H9 (cell line): ENCODE measurements at regions not wholly inside any gene's neighbourhood (a gene's known extent, or its start where the extent isn't known, plus 50 kb on each side); places are given as distances from the start of the nearest gene placed in this dataset.

ENCODE experiments used
- DNase-seq: peaks from one replicate; pipeline ENCODE4 v3.0.0-alpha.2; 2017
- H2AFZ ChIP-seq: one replicate; pipeline ENCODE4 v1.6.1; 2013; ENCODE audit warnings: mild to moderate bottlenecking, low read length, control low read depth, moderate library complexity
- H2AK5ac ChIP-seq: 2 replicates; pipeline ENCODE4 v1.6.1; 2013; ENCODE audit warnings: low read length, control low read depth, mixed read lengths; ENCODE audit not compliant: insufficient read length
- H2BK120ac ChIP-seq: one replicate; pipeline ENCODE4 v1.6.1; 2013; ENCODE audit warnings: low read depth, mild to moderate bottlenecking, low read length, control low read depth, inconsistent platforms; ENCODE audit not compliant: poor library complexity, severe bottlenecking
- H2BK12ac ChIP-seq: 2 replicates; pipeline ENCODE4 v1.6.1; 2013; ENCODE audit warnings: low read length, control low read depth, mixed read lengths, low read depth; ENCODE audit not compliant: insufficient read length
- H2BK15ac ChIP-seq: 2 replicates; pipeline ENCODE4 v1.6.1; 2013; ENCODE audit warnings: low read depth, low read length, control low read depth
- H2BK20ac ChIP-seq: one replicate; pipeline ENCODE4 v1.6.1; 2013; ENCODE audit warnings: low read depth, mild to moderate bottlenecking, low read length, control low read depth, inconsistent platforms; ENCODE audit not compliant: poor library complexity, severe bottlenecking
- H2BK5ac ChIP-seq: 2 replicates; pipeline ENCODE4 v1.6.1; 2013; ENCODE audit warnings: low read length, control low read depth, mixed read lengths; ENCODE audit not compliant: insufficient read length
- H3K14ac ChIP-seq: 2 replicates; pipeline ENCODE4 v1.6.1; 2013; ENCODE audit warnings: low read length, control low read depth; ENCODE audit not compliant: insufficient read depth
- H3K18ac ChIP-seq: 2 replicates; pipeline ENCODE4 v1.6.1; 2013; ENCODE audit warnings: low read depth, mild to moderate bottlenecking, mixed read lengths, low read length, control low read depth; ENCODE audit not compliant: insufficient read length
- H3K23ac ChIP-seq: 2 replicates; pipeline ENCODE4 v1.6.1; 2013; ENCODE audit warnings: low read length, control low read depth, mixed read lengths, low read depth; ENCODE audit not compliant: insufficient read length
- H3K23me2 ChIP-seq: 2 replicates; pipeline ENCODE4 v1.6.1; 2013; ENCODE audit warnings: low read depth, mild to moderate bottlenecking, mixed read lengths, low read length, control low read depth; ENCODE audit not compliant: insufficient read length, poor library complexity, severe bottlenecking
- H3K27ac ChIP-seq: 2 replicates; pipeline ENCODE4 v1.5.1; 2013; ENCODE audit warnings: low read length, control low read depth, mixed read lengths, low read depth; ENCODE audit not compliant: insufficient read length
- H3K27me3 ChIP-seq: 2 replicates; pipeline ENCODE4 v1.6.1; 2013; ENCODE audit warnings: low read length, control low read depth, inconsistent platforms; ENCODE audit not compliant: insufficient read depth
- H3K4ac ChIP-seq: 2 replicates; pipeline ENCODE4 v1.6.1; 2013; ENCODE audit warnings: low read depth, mild to moderate bottlenecking, control low read depth, inconsistent platforms, low read length, moderate library complexity
- H3K4me1 ChIP-seq: 2 replicates; pipeline ENCODE4 v1.6.1; 2013; ENCODE audit warnings: low read length, control low read depth, inconsistent platforms; ENCODE audit not compliant: insufficient read depth
- H3K4me2 ChIP-seq: 2 replicates; pipeline ENCODE4 v1.6.1; 2013; ENCODE audit warnings: low read length, control low read depth, mixed read lengths; ENCODE audit not compliant: insufficient read length, insufficient read depth
- H3K56ac ChIP-seq: 2 replicates; pipeline ENCODE4 v1.6.1; 2013; ENCODE audit warnings: low read depth, mild to moderate bottlenecking, mixed read lengths, low read length, control low read depth; ENCODE audit not compliant: insufficient read length
- H3K79me1 ChIP-seq: 2 replicates; pipeline ENCODE4 v1.6.1; 2013; ENCODE audit warnings: low read depth, mild to moderate bottlenecking, moderate library complexity, low read length, control low read depth, inconsistent platforms; ENCODE audit not compliant: insufficient read depth, poor library complexity, severe bottlenecking
- H3K79me2 ChIP-seq: 2 replicates; pipeline ENCODE4 v1.6.1; 2013; ENCODE audit warnings: low read length, control low read depth, inconsistent platforms; ENCODE audit not compliant: insufficient read depth
- H3K9ac ChIP-seq: 2 replicates; pipeline ENCODE4 v1.6.1; 2013; ENCODE audit warnings: low read length, control low read depth, mixed read lengths; ENCODE audit not compliant: insufficient read length; ENCODE audit errors: extremely low read depth
- H3K9me3 ChIP-seq: one replicate; pipeline ENCODE4 v1.6.1; 2013; ENCODE audit warnings: low read depth, low read length, inconsistent platforms; ENCODE audit not compliant: control insufficient read depth
- H3T11ph ChIP-seq: one replicate; pipeline ENCODE4 v1.6.1; 2013; ENCODE audit warnings: mild to moderate bottlenecking, low read length, control low read depth, inconsistent platforms
- H4K20me1 ChIP-seq: one replicate; pipeline ENCODE4 v1.6.1; 2013; ENCODE audit not compliant: control insufficient read depth, insufficient read length, insufficient read depth
- H4K5ac ChIP-seq: 2 replicates; pipeline ENCODE4 v1.6.1; 2013; ENCODE audit warnings: low read depth, mild to moderate bottlenecking, mixed read lengths, low read length, control low read depth; ENCODE audit not compliant: insufficient read length
- H4K8ac ChIP-seq: replicated peaks from 2 replicates; pipeline ENCODE4 v1.6.1; 2013; ENCODE audit warnings: low read length, control low read depth, mixed read lengths, low read depth; ENCODE audit not compliant: insufficient read length
- H4K91ac ChIP-seq: 2 replicates; pipeline ENCODE4 v1.6.1; 2013; ENCODE audit warnings: low read depth, mild to moderate bottlenecking, moderate library complexity, mixed read lengths, low read length, control low read depth; ENCODE audit not compliant: insufficient read length
- H3K27ac Mint-ChIP-seq, 3 experiments: 2 replicates in 2 of 3; 3 replicates in 1 of 3; pipeline ENCODE4 v1.8.0; 2020 to 2021; ENCODE audit warnings: mixed read lengths in 3 of 3, mild to moderate bottlenecking in 1 of 3, moderate library complexity in 1 of 3
- H3K27me3 Mint-ChIP-seq: 2 replicates; pipeline ENCODE4 v1.8.0; 2021; ENCODE audit warnings: low read depth, mild to moderate bottlenecking, moderate library complexity, mixed read lengths
- H3K36me3 Mint-ChIP-seq, 3 experiments: 2 replicates in 2 of 3; 3 replicates in 1 of 3; pipeline ENCODE4 v1.8.0; 2020 to 2021; ENCODE audit warnings: low read depth in 3 of 3, mixed read lengths in 3 of 3; ENCODE audit not compliant: insufficient read depth in 1 of 3
- H3K4me1 Mint-ChIP-seq, 2 experiments: 2 replicates each; pipeline ENCODE4 v1.8.0; 2020; ENCODE audit warnings: mixed read lengths in 2 of 2
- H3K4me3 Mint-ChIP-seq, 2 experiments: 2 replicates in 1 of 2; 3 replicates in 1 of 2; pipeline ENCODE4 v1.8.0; 2020 to 2021; ENCODE audit warnings: mild to moderate bottlenecking in 2 of 2, mixed read lengths in 2 of 2, moderate library complexity in 1 of 2
- H3K9me3 Mint-ChIP-seq, 2 experiments: 2 replicates in 1 of 2; 3 replicates in 1 of 2; pipeline ENCODE4 v1.8.0; 2020; ENCODE audit warnings: mild to moderate bottlenecking in 2 of 2, mixed read lengths in 2 of 2, moderate library complexity in 1 of 2
- WGBS: extraction: QIAGEN DNeasy Blood & Tissue Kit; methylation state at CpG from one replicate; pipeline ENCODE4 v1.1.7; 2013; ENCODE audit warnings: missing lambda C conversion rate, low lambda C conversion rate, mixed read lengths; ENCODE audit not compliant: insufficient read length; ENCODE audit errors: extremely low coverage; 5-methylcytosine and 5-hydroxymethylcytosine counted together
- TF ChIP-seq, protein P1 (sequence below): fragments of 200-600 bp; sonication (generic); conservative IDR thresholded peaks from 3 replicates; pipeline ENCODE4 v1.8.0; 2021; ENCODE audit warnings: antibody characterized with exemption, mild to moderate bottlenecking

DNA sequence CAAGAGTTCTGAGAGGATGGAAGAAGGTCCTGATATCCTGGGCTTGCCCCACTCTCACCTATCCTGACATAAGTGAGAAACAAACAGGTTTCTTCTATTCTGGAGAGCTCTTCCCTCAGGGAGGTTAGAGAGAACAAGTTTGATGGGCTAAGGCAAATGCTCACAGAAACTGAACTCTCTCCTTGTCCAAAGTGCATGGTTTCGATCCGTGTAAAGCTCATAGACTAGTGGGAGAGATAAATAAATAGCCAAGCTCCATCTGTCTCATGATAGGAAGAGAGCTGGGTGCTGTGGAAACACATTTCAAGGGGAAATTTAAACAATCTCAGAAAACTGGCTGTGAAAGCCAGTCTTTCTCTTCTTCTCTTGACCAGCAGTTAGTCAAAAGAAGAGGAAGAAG, 459.5 kb upstream of the LARGE1 start:
- no CpG with 5 or more reads among the region's 2 CpGs for WGBS
- H3K27me3 Mint-ChIP-seq: peaks cover 23% of the 10 kb centered on the region

More for the DNA sequence above, 459.5 kb upstream of the LARGE1 start:
- Histone ChIP-seq H2BK120ac (no peak overlapping the region), H2BK15ac (no peak overlapping the region), H2BK5ac (no peak overlapping the region), H2AK5ac (no peak overlapping the region), H3K27me3 (no peaks in the 10 kb centered on the region), H3K4me2 (no peak overlapping the region), H4K91ac (no peak overlapping the region), H2AFZ (no peak overlapping the region), H3K56ac (no peak overlapping the region), H3K18ac (no peak overlapping the region), H2BK20ac (no peak overlapping the region), H3K27ac (no peak overlapping the region), H3K79me1 (no peaks in the 10 kb centered on the region), H3K9me3 (no peaks in the 10 kb centered on the region), H3K14ac (no peak overlapping the region), H3K4ac (no peak overlapping the region), H2BK12ac (no peak overlapping the region), H3K9ac (no peak overlapping the region), H3K23me2 (no peaks in the 10 kb centered on the region), H3K79me2 (no peaks in the 10 kb centered on the region), H3T11ph (no peak overlapping the region), H4K8ac (no peak overlapping the region), H3K23ac (no peak overlapping the region), H4K20me1 (no peaks in the 10 kb centered on the region), H3K4me1 (peaks cover 2% of the 10 kb centered on the region; the same call in 1 of the 2 replicates), H4K5ac (no peak overlapping the region)
- Mint-ChIP-seq H3K4me1 (peaks cover 3 to 4% of the 10 kb centered on the region in 2 experiments; a peak in 3 of 4 replicates), H3K36me3 (peaks cover 0 to 7% (median 0%) of the 10 kb centered on the region in 3 experiments; a peak in 2 of 7 replicates), H3K4me3 (no peak overlapping the region), H3K9me3 (peaks cover 6 to 12% of the 10 kb centered on the region in 2 experiments; a peak in 3 of 5 replicates), H3K27ac (no peak overlapping the region)
- TF ChIP-seq, protein P1, sequence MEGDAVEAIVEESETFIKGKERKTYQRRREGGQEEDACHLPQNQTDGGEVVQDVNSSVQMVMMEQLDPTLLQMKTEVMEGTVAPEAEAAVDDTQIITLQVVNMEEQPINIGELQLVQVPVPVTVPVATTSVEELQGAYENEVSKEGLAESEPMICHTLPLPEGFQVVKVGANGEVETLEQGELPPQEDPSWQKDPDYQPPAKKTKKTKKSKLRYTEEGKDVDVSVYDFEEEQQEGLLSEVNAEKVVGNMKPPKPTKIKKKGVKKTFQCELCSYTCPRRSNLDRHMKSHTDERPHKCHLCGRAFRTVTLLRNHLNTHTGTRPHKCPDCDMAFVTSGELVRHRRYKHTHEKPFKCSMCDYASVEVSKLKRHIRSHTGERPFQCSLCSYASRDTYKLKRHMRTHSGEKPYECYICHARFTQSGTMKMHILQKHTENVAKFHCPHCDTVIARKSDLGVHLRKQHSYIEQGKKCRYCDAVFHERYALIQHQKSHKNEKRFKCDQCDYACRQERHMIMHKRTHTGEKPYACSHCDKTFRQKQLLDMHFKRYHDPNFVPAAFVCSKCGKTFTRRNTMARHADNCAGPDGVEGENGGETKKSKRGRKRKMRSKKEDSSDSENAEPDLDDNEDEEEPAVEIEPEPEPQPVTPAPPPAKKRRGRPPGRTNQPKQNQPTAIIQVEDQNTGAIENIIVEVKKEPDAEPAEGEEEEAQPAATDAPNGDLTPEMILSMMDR: no peak
- no peak for DNase-seq
